Endothelial cell of umbilical vein (primary cell): ENCODE measurements at regions not wholly inside any gene's neighbourhood (a gene's known extent, or its start where the extent isn't known, plus 50 kb on each side); places are given as distances from the start of the nearest gene placed in this dataset.

Source experiments
- BruUV-seq: library from RNA; stranded (reverse); fragments of 400-500 nt; replicated peaks from 2 replicates; lab custom pipeline; 2021; lab: Mats Ljungman, UMichigan
- CTCF ChIA-PET: fragments of 300-600, 350-600 bp; sonication (Branson Sonifier 250); formaldehyde crosslinking; loops from one replicate; lab custom pipeline; 2021; ENCODE audit warnings: antibody characterized with exemption, inconsistent platforms; lab: Charles Lee
- POLR2A ChIA-PET: fragments of 300-600, 350-600 bp; sonication (Branson Sonifier 250); formaldehyde crosslinking; loops from one replicate; lab custom pipeline; 2021; ENCODE audit warnings: antibody characterized with exemption, inconsistent platforms; lab: Charles Lee
- DNase-seq: peaks from one replicate; pipeline ENCODE4 v3.0.0-alpha.2; 2011; ENCODE audit warnings: low read depth, low spot score
- FAIRE-seq: peaks from 2 replicates; lab custom pipeline; 2011; peaks lifted over from hg19 to GRCh38; lab: Jason Lieb, UNC
- H2AFZ ChIP-seq: 2 replicates; pipeline ENCODE4 v1.6.0; 2012; ENCODE audit warnings: low read depth, low read length, control low read depth, inconsistent platforms
- H3K27ac ChIP-seq: 2 replicates; pipeline ENCODE4 v1.5.1; 2011; ENCODE audit warnings: low read depth, mild to moderate bottlenecking, control low read depth, low read length, moderate library complexity; ENCODE audit not compliant: insufficient read depth
- H3K27me3 ChIP-seq, 2 experiments: 2 replicates each; pipeline versions ENCODE4 v1.6.0 to v1.6.1; 2011; ENCODE audit warnings: low read length in 2 of 2, mixed read lengths in 1 of 2; ENCODE audit not compliant: control insufficient read depth in 2 of 2, insufficient read depth in 2 of 2
- H3K36me3 ChIP-seq, 2 experiments: 2 replicates in 1 of 2; 3 replicates in 1 of 2; pipeline ENCODE4 v1.5.1; 2011; ENCODE audit warnings: low read length in 2 of 2, mild to moderate bottlenecking in 1 of 2, moderate library complexity in 1 of 2; ENCODE audit not compliant: control insufficient read depth in 2 of 2, insufficient read depth in 2 of 2; ENCODE audit errors: extremely low read depth in 1 of 2
- H3K4me1 ChIP-seq: 3 replicates; pipeline ENCODE4 v1.5.1; 2011; ENCODE audit warnings: mild to moderate bottlenecking, low read length; ENCODE audit not compliant: control insufficient read depth, insufficient read depth; ENCODE audit errors: extremely low read depth
- H3K4me2 ChIP-seq: 2 replicates; pipeline ENCODE4 v1.6.1; 2011; ENCODE audit warnings: low read length, control low read depth, mixed read lengths; ENCODE audit not compliant: insufficient read depth
- H3K4me3 ChIP-seq, 3 experiments: fragments of 200-600 bp in 1 of 3; sonication (generic), shearing (Covaris generic) in 1 of 3; replicated peaks in 1 of 3; 2 replicates each; pipeline ENCODE4 v1.5.1; 2011 to 2016; ENCODE audit warnings: control low read depth in 3 of 3, low read length in 3 of 3, mild to moderate bottlenecking in 2 of 3, inconsistent platforms in 1 of 3, low read depth in 1 of 3, moderate library complexity in 1 of 3; ENCODE audit not compliant: insufficient read depth in 1 of 3
- H3K79me2 ChIP-seq: 2 replicates; pipeline ENCODE4 v1.6.0; 2012; ENCODE audit warnings: low read length, inconsistent platforms; ENCODE audit not compliant: control insufficient read depth, insufficient read depth
- H3K9ac ChIP-seq: replicated peaks from 2 replicates; pipeline ENCODE3; 2011; ENCODE audit warnings: low read length, control low read depth; ENCODE audit not compliant: insufficient read depth; ENCODE audit errors: extremely low read depth
- H3K9me1 ChIP-seq: replicated peaks from 3 replicates; pipeline ENCODE4 v1.6.0; 2011; ENCODE audit warnings: mild to moderate bottlenecking, low read length; ENCODE audit not compliant: control insufficient read depth, insufficient read depth; ENCODE audit errors: extremely low read depth
- H3K9me3 ChIP-seq: replicated peaks from 2 replicates; pipeline ENCODE4 v1.5.1; 2012; ENCODE audit warnings: low read length, inconsistent platforms; ENCODE audit not compliant: control insufficient read depth, insufficient read depth
- H4K20me1 ChIP-seq: replicated peaks from 2 replicates; pipeline ENCODE3; 2011; ENCODE audit warnings: mild to moderate bottlenecking, low read length; ENCODE audit not compliant: control insufficient read depth, insufficient read depth; ENCODE audit errors: extremely low read depth
- EZH2 ChIP-seq: IDR thresholded peaks from 2 replicates; pipeline ENCODE4 v1.6.1; 2012; ENCODE audit warnings: borderline replicate concordance, low read depth, mild to moderate bottlenecking, moderate library complexity, low read length, inconsistent platforms; ENCODE audit not compliant: severe bottlenecking
- FOS ChIP-seq: IDR thresholded peaks from 2 replicates; pipeline ENCODE4 v1.6.1; 2011; ENCODE audit warnings: mild to moderate bottlenecking, low read length, moderate library complexity, borderline replicate concordance; ENCODE audit not compliant: insufficient read depth
- GATA2 ChIP-seq: IDR thresholded peaks from 2 replicates; pipeline ENCODE4 v1.7.0; 2011; ENCODE audit warnings: low read depth, mild to moderate bottlenecking, moderate library complexity, mixed read lengths, low read length; ENCODE audit not compliant: insufficient read length, insufficient read depth
- JUN ChIP-seq: IDR thresholded peaks from 2 replicates; pipeline ENCODE4 v1.6.1; 2011; ENCODE audit warnings: borderline replicate concordance, low read depth; ENCODE audit not compliant: insufficient read length, insufficient read depth
- POLR2A ChIP-seq: IDR thresholded peaks from 2 replicates; pipeline ENCODE4 v1.6.1; 2012; ENCODE audit warnings: low read depth, mild to moderate bottlenecking, control low read depth, low read length
- POLR2AphosphoS5 ChIP-seq: IDR thresholded peaks from 2 replicates; pipeline ENCODE4 v1.6.1; 2012; ENCODE audit warnings: low read depth, mild to moderate bottlenecking, control low read depth, low read length, moderate library complexity; ENCODE audit not compliant: insufficient read depth
- dilution Hi-C: fragments of 300-500 bp; cut with MboI; formaldehyde crosslinking; loops from one replicate; pipeline ENCODE4 v1.15.0; 2019; ENCODE audit warnings: low sequenced_read_pairs; ENCODE audit not compliant: extremely low pct_ligation_motif_present
- intact Hi-C: fragments of 100-400 bp; cut with micrococcal nuclease; formaldehyde crosslinking; loops from one replicate; pipeline ENCODE4 v1.10.0; 2022
- TF ChIP-seq, protein P1 (sequence below), 2 donors: IDR thresholded peaks; 1 replicate in 1 of 2; 2 replicates in 1 of 2; pipeline ENCODE4 v1.5.1; 2011; ENCODE audit warnings: low read length in 2 of 2, mild to moderate bottlenecking in 2 of 2, moderate library complexity in 2 of 2, control low read depth in 1 of 2, inconsistent platforms in 1 of 2, low read depth in 1 of 2; ENCODE audit not compliant: insufficient read depth in 1 of 2; ENCODE audit errors: extremely low read depth in 1 of 2
- TF ChIP-seq, protein P2 (sequence below): IDR thresholded peaks from 2 replicates; pipeline ENCODE4 v1.6.1; 2011; ENCODE audit not compliant: insufficient read depth, insufficient read length

DNA sequence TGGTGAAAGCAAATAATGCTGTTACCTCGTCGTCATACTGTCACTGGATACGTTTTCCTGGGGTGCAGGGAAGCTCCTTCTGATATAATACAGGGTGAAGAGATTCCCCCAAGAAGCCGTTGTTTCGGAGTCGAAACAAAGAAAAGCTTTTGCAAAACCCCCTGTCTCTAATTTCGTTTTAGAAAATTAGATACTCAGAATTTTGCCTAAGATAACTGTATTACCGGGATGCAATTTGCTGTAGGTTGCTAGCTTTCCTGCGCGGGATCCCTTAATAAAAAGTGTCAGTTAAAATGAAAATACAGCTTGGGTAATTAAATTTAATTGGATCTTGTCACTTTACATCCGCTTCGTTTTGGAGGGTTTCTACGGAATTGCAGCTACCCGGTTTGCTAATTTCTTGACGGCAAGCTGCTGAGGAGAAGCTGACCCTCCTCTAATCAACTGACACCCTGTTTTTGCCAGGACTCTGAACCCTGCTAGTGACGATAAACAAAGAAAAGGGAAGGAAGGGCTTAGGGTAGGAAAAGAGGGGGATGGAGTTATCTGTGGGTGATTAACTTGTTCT is 174.6 kb downstream of the SHOX start:
- Histone ChIP-seq H3K4me1 (no peaks in the 10 kb centered on the region), H3K9ac (no peak overlapping the region), H3K79me2 (no peaks in the 10 kb centered on the region), H3K36me3 (no peaks in the 10 kb centered on the region), H3K4me2 (no peak overlapping the region), H4K20me1 (no peaks in the 10 kb centered on the region), H2AFZ (no peak overlapping the region), H3K27ac (no peak overlapping the region), H3K4me3 (no peak overlapping the region), H3K27me3 (no peaks in the 10 kb centered on the region), H3K9me3 (peaks cover 8% of the 10 kb centered on the region), H3K9me1 (no peaks in the 10 kb centered on the region)
- FAIRE-seq (no peak), DNase-seq (no peak)
- no TSS peak for BruUV-seq
- CTCF ChIA-PET = no interaction called here
- POLR2A ChIA-PET = no interaction called here
- no peak for TF ChIP-seq GATA2
- TF ChIP-seq, protein P1, sequence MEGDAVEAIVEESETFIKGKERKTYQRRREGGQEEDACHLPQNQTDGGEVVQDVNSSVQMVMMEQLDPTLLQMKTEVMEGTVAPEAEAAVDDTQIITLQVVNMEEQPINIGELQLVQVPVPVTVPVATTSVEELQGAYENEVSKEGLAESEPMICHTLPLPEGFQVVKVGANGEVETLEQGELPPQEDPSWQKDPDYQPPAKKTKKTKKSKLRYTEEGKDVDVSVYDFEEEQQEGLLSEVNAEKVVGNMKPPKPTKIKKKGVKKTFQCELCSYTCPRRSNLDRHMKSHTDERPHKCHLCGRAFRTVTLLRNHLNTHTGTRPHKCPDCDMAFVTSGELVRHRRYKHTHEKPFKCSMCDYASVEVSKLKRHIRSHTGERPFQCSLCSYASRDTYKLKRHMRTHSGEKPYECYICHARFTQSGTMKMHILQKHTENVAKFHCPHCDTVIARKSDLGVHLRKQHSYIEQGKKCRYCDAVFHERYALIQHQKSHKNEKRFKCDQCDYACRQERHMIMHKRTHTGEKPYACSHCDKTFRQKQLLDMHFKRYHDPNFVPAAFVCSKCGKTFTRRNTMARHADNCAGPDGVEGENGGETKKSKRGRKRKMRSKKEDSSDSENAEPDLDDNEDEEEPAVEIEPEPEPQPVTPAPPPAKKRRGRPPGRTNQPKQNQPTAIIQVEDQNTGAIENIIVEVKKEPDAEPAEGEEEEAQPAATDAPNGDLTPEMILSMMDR (IDR thresholded peaks at IDR 0.05; ENCODE audit: extremely low read depth in 1 of 2, insufficient read depth in 1 of 2, low read depth in 1 of 2, low read length in 2 of 2) = no peak
- no peak for TF ChIP-seq EZH2
- TF ChIP-seq POLR2A = no peak
- TF ChIP-seq JUN = no peak
- TF ChIP-seq POLR2AphosphoS5 = no peak
- no peak for TF ChIP-seq FOS
- TF ChIP-seq, protein P2, sequence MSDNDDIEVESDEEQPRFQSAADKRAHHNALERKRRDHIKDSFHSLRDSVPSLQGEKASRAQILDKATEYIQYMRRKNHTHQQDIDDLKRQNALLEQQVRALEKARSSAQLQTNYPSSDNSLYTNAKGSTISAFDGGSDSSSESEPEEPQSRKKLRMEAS = no peak
- dilution Hi-C loops = no loop called here
- intact Hi-C loops = no loop called here
